Mucosa of gallbladder (tissue), 1 donor: ENCODE measurements at regions not wholly inside any gene's neighbourhood (a gene's known extent, or its start where the extent isn't known, plus 50 kb on each side); places are given as distances from the start of the nearest gene placed in this dataset.
"Not testable (repeated sequence)": the region's sequence is repeated elsewhere in the genome, so short reads cannot be mapped to it uniquely, and the experiment has no call there.

Experiments used
- DNase-seq: peaks from one replicate; pipeline ENCODE4 v3.0.0-alpha.2; 2020; ENCODE audit warnings: low spot score
- donor health status: DM: no; HTN: no; CAD: no.

DNA sequence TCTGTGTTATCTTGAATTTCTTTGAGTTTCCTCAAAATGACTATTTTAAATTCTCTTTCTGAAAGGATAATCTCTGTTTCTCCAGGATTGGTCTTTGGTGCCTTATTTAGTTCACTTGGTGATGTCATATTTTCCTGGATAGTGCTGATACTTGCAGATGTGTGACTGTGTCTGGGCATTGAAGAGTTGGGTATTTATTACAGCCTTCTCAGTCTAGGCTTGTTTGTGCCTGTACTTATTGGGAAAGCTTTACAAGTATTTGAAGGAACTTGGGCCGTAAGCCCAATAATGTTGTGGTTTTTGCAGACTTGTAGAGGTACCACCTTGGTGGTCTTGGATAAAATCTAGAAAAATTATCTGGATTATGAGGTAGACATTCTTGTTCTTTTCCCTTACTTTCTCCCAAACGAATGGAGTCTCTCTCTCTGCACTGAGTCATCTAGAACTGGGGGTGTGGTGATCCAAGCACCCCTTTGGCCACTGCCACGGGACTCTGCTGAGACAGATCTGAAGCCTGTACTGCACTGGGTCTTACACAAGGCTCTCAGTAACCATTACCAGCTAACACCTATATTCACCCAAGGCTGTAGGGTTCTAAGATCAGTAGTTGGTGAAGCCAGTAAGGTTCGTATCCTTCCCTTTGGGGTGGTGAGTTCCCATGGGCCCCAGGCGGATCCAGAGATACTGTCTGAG, 703.7 kb upstream of the MGAT4C start:
- no peak for DNase-seq

DNA sequence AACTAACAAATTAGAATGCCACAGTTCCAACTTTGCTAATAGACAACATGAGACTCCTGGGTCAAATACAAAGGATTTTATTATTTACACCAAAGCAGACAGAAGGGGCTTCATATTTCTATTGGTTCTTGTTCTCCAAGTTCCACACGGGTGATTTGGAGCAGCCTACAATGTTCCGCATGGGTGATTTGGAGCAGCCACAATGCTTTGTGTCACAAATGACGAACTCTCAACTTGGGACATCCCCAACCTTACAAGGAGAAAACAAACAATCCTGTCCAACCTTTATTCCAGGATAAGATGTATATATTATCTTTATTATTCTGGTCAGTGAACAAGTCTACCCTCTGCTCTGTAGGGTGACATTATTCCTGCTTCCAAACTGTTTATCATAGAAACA, 694.3 kb upstream of the MGAT4C start:
- DNase-seq: no peak

DNA sequence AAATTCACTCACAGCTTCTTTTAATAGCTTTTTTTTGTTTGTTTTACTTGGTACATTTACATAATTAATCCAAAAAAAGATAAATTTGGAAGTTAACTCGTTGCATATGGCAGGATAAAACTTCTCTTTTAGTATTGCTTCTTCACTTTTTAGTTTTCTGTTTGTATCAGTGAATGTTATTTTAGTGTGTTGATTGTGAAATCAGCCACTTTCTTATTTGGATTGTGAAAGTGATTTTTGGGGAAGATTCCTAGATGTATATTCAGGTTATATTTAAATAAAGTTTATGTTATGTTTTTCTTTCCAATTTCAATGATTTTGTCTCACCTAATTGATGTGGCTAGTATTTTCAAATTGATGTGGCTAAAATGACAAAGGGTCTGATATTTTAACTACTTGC, 693.9 kb upstream of the MGAT4C start:
- no peak for DNase-seq

DNA sequence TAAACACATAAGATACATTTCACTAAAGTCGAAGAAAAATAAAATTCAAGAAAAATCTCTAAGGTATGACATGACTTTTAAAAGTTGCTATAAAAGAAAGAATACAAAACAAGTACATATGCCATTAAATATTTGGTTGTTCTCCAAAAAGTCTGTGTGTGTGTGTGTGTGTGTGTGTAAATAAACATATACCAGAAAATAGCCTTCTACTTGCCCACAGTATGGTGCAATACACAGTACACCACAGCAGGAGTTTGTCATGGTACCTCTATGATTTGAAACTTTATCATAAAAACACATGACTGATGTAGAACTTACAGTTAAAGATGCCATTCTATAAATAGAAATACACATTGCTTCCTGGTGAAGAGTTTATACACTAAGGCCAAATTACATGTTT, 692.7 kb upstream of the MGAT4C start:
- DNase-seq: no peak

DNA sequence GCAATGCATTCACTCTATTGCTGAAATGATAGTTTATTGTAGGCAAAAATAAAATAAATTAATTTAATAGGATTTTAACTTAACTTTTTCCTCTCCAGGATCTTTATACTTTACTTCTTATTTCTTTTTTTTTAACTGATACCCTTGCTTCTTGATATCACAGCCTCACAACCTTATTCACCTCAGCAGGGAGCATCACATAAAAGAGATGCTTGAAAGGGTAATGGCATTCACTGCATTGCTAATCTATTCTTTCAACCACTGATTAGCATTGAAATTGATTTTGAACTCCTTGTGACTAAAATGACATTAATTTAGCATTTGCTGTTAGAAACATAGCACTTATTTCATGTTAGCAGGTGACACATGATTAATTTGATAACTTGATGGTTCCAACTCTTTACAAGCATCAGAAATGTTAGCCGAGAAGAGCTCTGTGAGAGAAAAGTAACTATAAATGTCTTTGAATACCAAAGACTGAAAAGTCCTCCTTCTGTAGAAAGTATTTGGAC, 689.5 kb upstream of the MGAT4C start:
- DNase-seq: no peak

DNA sequence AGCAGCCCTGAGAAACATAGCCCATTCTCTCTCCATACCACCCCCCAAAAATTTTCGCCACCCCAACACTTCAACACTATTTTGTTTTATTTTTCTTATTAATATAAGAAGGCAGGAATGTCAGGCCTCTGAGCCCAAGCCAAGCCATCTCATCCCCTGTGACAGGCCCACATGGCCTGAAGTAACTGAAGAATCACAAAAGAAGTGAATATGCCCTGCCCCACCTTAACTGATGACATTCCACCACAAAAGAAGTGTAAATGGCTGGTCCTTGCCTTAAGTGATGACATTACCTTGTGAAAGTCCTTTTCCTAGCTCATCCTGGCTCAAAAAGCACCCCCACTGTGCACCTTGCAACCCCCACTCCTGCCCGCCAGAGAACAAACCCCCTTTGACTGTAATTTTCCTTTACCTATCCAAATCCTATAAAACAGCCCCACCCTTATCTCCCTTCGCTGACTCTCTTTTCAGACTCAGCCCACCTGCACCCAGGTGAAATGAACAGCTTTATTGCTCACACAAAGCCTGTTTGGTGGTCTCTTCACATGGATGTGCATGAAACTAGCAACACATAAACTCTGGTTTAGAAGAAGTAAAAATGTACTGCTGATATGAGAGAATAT, 688.1 kb upstream of the MGAT4C start:
- DNase-seq: not testable (repeated sequence)

DNA sequence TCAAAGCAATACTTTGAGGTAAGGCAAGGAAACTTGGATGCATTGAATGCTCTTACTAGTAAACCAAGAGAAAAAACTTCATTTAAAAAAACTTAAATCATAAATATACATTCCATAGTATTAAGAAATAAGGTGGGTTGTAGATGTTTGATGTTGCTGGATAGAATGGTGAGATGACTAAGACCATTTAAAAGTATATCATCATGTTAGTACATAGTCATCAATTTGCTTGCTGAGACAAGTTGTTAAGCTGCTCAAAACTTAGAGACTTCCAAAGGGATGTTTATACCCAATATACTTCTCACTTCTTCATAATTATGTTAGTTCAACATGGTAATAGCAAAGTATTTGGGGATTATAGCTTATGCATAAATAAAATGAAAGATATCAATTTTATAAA, 675.5 kb upstream of the MGAT4C start:
- DNase-seq: no peak

DNA sequence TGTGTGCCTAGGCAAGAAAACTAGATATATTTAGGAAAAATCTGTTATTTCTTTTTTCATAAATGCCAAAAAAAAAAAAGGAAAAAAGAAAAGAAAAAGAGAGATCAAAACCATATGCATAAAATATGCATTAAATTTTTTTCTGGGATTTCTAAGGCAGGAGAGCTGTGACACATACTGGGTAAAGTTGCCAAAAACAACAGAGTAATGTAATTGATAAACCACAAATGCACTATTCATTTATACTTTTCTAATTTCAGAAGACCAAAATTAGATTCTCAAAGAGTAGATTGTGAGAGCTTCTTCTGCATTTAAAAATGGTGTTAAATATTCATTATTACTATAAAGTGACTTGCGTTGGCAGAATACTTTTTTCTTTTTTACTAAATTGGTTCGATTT, 673.8 kb upstream of the MGAT4C start:
- DNase-seq: no peak

DNA sequence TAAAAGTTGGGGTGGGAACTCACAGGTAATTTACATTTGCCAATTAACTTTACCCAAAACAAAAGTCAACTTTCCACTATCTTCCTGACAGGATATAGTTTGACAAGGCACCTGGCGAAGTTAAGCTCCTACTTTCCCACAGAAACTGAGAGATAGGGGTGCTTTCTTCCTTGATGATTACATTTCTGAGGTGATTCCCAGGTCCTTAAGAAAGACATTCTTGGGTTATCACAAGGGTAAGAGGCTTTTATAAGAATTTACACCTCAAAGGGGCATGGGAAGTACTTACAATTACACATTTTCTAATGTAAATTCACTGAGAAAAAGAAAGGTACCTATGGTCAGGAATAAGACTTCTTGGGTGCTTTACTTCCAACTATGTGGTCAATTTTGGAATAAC, 660.9 kb upstream of the MGAT4C start:
- DNase-seq: no peak

DNA sequence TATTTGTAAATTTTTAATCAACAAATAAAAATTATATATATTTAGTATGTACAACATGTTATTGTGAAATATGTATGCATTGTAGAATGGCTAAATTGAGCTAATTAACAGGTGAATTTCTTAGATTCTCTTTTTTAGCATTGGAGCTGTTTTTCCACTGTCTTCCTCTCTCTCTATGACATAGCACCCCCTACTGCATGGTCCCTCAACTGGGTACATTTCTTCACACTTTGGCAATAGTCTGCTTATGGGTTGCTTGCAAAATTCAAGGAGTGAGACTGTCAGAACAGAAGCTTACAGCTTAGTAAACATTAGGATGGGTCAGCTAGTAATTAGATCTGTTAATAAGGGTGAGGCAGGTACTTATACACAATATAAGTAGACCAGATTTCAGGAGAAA, 658.5 kb upstream of the MGAT4C start:
- DNase-seq: no peak

DNA sequence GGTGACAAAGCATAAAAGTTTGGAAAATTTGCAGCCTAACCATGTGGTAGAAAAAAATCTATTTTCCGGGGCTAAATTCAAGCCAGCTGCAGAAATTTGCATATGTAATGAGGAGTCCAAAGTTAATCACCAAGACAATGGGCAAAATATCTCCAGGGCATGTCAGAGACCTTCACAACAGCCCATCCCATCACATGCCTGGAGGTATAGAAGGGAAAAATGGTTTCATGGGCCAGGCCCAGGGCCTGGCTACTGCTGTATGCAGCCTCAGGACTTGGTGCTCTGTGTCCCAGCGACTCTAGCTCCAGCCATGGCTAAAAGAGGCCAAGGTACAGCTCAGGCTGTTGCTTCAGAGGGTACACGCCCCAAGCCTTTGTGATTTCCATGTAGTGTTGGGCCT, 655.8 kb upstream of the MGAT4C start:
- no peak for DNase-seq

DNA sequence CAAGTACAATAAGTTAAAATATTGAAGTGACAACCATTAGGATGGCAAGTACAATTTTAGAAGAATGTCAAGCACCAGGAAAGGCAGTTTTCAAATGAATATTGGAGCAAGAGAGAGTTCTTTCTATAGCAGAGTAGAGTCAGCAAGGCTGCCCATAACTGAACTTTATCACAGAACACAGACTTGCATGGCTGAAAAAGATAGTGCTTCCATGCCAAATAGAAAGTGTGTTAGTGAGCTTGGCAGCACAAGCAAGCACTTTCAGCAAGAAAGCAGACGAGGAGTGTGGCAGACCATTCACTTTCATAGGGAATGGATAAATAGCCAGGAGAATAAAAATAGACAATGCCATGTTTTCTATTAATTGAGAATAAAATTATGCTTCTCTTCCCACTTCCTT, 647.0 kb upstream of the MGAT4C start:
- no peak for DNase-seq

DNA sequence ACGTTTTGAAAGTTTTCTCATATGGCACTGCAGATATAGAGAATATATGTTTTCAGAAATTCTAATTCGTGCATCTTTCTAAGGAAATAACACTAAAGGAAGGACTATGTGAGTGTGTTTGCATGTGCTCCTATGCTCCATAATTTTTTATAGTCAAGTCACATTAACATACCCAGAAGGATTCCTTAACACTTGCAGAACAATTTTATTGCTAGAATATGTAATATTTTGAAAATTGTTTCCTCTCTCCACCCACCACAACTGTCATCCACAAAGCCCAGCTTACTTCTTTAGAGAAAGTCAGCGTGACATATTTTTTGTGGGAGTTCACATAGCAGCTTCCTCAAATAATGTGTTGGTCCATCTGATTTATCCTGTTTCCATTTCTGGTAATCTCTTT, 604.6 kb upstream of the MGAT4C start:
- no peak for DNase-seq

DNA sequence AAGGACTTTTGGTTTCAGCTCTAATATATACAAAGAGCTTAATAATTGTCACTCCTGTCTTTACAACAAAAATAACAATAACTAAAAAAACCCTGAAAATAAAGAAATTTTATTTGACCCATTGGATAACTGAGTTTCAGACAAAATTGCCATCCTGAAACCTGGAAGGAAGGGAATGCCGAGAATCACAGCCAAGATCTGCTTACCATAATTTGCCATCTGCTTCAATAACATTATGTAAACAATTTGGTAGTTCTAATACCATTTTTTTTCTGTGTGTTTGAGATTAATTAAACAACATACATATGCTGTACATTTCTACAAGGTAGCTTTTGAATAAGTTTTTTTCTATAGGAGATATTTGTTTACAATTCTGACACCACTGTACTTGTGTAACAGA, 596.3 kb upstream of the MGAT4C start:
- no peak for DNase-seq

DNA sequence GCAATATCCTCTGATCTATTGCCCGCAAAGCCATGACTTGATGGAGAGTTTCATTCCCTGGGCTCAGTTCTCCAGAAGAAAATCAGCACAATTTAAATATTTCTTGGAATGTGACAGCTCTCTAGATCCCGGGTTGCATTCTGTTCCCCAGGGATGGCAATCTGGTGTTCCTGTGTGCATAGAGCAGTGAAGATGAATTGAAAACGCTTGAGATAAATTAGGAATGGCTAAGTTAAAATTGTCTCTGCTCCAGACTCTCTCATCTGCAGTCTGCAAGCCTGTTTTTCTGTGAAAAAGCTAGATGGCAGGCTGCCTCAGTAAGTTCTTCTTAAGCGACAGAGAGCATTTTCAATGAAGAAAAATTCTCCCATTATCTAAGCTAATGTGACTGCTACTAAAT, 582.5 kb upstream of the MGAT4C start:
- no peak for DNase-seq

DNA sequence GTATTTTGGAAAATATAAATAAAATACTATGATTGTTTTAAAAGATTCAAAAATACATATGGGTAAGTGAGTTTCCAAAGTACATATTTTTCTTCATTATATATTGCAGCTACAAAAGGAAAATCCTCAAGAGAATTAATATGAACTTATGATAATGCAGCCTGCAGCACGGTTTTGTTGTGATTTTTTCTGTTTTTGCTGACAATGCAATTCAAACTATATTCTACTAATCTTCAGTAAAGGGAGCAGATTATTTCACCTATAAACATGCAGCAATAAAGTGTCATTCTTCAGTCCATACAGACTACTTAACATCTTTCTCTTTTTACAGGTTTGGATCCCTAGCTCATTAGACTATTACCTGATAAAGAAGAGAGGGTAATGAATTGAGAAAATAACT, 582.1 kb upstream of the MGAT4C start:
- DNase-seq: no peak

DNA sequence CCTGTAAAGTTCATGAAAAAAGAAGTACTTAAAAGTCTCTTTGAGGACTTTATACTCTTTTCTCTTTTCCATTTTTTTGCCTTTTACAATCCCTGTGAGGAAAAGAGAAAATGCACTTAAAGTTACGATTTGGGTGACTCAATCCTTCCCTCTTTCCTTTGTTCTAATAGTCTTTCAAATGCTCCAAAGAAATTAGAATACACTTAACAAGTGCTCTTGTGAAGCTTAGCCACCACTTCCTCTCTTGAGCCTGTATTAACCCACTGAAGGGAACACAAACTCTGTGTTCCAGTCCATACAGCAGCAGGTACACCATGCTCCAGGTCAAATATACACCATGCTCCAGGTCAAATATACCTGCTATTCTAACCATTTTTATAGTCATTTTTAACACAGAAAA, 581.1 kb upstream of the MGAT4C start:
- no peak for DNase-seq

DNA sequence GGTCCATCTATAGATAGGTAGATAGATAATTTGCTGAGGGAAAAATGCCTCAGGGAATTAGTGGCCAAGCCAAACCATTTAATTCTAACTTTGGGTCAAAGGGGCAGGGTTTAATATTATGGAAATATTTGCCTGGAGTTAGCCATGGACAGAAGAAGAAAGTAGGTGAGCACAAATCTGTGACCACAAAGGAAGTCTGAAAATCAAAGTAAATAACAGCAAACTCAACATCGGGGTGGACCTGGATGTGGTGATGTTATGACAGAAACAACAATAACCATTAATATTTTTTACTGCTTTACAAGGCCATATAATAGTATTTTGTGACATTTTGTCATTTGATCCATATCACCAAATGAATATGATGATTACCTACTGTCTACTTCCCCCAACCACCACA, 578.0 kb upstream of the MGAT4C start:
- DNase-seq: no peak

DNA sequence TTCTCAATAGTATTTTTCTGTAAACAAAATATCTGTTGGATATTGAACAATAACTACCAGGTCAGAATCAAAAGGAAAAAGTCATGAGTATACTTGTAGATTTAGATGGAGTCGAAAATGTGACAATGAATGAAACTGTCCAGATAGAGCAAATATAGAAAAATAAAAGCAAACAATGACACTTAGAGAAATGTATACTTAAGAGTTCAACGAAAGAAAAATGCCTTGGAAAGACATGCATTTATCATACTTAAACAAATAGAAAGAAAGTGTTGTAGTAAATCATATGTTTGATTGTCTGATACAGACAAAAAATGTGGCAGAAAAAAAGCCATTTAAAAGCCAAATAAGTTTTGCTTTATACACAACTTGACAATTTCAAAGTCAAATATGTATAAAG, 571.2 kb upstream of the MGAT4C start:
- no peak for DNase-seq

DNA sequence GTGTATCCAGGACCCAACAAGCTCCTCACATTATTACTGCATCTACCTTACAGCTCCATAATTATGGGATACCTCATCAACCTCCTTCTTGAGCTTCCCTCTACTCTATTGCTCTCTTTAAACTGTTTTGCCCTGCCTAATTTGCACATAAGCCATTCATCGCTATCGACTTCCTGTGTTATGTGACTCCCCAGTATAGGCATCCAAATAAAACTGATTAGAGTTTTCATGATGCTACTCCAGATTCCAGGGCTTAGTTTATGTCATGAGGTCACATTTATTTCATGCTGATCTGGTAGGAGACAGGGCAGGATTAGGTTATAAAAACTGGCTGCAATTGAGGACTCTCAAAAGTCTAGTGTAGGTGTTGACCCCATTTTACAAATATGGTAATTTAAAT, 569.9 kb upstream of the MGAT4C start:
- DNase-seq: no peak

DNA sequence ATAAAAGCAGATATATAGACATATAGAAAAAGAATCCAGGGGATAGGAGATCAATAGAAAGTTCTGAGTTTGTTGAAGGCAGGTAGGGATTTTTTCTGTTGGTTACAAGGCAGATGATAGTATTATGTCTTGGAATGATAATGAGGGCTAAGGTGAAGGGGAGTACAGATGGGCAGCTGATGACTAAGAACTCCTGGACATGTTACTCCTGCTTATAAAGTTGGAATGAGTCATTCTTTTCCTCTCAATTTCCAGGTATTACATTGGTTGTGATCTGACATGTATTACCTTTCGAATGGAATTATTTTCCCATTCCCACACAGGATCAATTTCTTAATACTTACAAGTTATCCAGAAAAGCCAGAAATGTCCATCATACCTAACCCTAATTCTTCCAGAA, 545.2 kb upstream of the MGAT4C start:
- DNase-seq: no peak

DNA sequence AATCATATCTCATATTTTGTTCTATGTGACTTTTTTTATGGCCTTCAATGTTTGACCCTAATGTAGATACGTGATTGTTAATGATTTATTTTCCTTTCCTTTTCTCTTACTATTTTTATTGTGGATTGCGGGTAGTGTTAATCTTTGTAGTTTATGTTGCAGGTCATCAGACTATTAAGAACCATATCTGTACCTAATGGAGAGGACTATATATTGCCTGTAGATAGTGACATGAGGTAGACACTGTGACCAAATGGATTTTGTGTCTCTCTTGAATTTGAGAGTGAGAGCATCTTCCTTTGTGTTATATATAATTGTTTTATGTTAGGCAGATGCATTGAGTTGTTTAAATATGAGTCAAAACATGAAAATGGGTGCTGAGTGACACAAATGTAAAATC, 543.4 kb upstream of the MGAT4C start:
- DNase-seq: no peak

DNA sequence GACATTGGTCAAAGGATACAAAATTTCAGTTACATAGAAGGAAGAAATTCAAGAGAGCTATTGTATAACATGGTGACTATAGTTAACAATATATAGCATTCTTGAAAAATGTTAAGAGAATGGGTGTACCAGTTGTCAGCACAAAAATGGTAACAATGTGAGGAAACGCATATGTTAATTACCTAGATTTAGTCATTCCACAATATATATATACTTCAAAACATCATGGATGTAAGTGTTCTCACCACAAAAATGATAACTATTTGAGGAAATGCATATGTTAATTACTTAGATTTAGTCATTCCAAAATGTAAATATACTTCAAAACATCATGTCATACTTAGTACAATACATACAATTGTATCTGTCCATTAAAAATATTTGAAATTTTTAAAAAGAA, 540.4 kb upstream of the MGAT4C start:
- DNase-seq: no peak

DNA sequence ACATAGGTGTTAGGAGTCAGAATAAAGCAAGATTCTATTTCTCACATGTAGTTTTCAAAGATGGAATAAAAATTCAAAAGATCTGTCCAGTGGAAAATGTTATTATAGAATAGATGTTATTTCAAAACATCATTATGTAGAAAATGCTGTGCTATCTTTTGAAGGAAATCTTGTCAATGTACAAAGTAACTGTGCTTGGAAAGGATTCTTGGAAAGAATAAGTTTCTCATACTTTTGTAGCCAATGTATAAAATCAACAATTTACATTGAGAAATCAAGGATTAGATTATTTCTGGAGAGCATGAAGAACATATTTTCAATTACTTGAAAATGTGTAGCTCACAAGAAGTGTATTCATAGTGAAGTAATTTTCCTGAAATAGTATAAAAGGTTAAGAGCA, 532.5 kb upstream of the MGAT4C start:
- no peak for DNase-seq
